Stimulated activated CD4-positive, alpha-beta T cell treated with anti-CD3 and anti-CD28 coated beads, TNF-alpha, amount 100 ng/mL, for 24 hours (primary cell): ENCODE measurements at regions not wholly inside any gene's neighbourhood (a gene's known extent, or its start where the extent isn't known, plus 50 kb on each side); places are given as distances from the start of the nearest gene placed in this dataset.
A peak's percentile ranks its signal among the peaks of the same experiment; 100 is the strongest.
"Not testable (repeated sequence)": the region's sequence is repeated elsewhere in the genome, so short reads cannot be mapped to it uniquely, and the experiment has no call there.

Experiments used
- DNase-seq, 3 experiments: peaks; one replicate each; pipeline ENCODE4 v3.0.0-alpha.2; 2020; ENCODE audit warnings: low read depth in 3 of 3

- no peak for DNase-seq
Measured at GRCh38 chr4:149870008-149870407, 54.4 kb upstream of the IQCM start.

DNA sequence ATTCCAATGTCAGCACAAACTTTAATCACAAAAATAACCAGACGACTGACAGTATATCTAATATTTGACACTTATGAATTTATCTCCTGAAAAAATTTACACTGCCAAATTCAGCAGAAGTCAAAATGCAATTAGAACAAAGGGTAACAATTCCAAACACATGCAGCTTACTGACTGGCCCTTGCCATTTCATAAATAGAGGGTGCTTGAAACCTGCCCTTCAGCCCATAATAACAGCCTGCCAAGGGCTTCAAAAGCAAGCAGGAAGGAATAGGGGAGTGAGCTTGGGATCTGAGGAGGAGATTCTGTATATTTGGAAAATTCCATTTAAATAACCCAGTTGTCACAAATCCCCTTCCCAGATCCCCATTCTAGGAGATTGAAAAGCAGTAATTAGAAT is 66.1 kb upstream of the IQCM start:
- no peak for DNase-seq

DNA sequence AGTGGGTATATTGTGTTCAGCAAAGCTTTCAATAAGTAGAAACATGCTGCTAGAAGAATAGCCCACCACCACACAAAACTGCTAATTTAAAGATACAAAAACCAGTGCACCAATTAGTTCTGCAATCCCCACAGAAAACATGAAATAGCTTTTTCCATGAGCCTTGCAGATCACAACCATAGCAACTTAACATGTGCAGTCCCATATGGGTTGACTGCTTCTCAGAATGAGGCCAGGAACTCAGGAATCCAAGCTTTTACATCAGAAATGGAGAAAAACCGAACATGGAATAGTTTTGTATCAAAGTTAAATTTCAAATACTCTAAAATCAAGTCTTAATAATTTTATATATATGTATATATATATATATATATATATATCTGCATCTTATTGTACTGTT is 66.6 kb upstream of the IQCM start:
- no peak for DNase-seq

GRCh38 chr4:149884046-149884445 is 68.4 kb upstream of the IQCM start:
- DNase-seq, result no peak

GRCh38 chr4:149884529-149885181 is 69.0 kb upstream of the IQCM start:
- DNase-seq, result no peak

DNA sequence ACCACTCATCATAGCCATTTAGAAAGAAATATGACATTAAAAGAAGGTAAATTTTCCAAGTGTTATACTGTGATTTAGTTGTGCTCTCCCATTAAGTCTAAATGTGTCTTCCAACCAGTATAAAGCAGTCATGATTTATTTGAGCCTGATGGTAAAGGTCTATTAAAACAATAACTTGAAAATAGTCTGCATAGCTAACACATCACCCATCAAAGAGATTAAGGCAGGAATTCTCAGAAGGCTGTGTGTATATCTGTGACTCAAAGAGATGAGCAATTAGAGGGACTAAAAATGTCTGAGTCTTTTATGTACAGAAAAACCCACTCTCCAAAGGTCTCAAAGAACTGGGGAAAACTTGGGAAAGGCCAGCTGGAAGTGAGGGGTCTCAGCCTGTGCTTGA is 70.3 kb upstream of the IQCM start:
- no peak for DNase-seq

GRCh38 chr4:149886786-149887490 is 71.3 kb upstream of the IQCM start:
- DNase-seq, result no peak

GRCh38 chr4:149889991-149890390 is 74.3 kb upstream of the IQCM start:
- no peak for DNase-seq

DNA sequence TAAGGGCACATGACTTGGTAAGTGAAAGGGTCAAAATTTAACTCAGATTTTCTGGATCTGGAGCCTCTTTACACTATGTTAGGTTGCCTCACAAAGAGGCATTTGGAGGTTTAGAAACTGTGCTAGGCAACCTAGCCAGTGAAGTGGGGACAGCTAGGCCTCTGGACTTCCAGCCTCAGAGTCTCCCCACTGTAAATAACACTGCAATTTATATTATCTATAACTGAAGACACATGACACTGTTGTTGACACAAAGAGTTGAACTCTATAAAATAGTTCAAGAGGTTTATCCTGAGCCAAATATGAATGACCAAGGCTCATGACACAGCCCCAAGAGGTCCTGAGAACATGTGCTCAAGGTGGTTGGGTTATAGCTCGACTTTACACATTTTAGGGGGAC is 74.9 kb upstream of the IQCM start:
- DNase-seq, result no peak

GRCh38 chr4:149891426-149891825 is 75.8 kb upstream of the IQCM start:
- no peak for DNase-seq

- DNase-seq, result no peak
Measured at GRCh38 chr4:149896432-149896831, 80.8 kb upstream of the IQCM start.

GRCh38 chr4:149897783-149898182 is 82.1 kb upstream of the IQCM start:
- no peak for DNase-seq

DNA sequence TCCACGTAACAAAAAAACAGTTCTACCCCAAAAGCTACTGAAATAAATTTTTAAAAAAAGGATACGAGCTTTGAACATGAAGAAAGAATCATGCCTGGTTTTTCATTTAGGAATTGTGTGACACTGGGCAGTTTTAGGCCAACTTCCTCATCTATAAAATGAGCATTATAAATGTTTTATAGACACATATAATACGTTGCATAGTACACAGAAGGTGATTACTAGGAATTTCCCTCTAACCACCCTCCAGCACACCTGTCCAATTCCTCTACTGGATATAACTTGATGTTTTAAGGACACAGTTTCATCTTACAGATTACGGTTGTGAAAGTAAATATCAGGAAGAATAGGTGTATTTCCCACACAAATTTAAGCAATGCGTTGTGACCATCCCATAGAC is 85.5 kb upstream of the IQCM start:
- DNase-seq, result no peak

GRCh38 chr4:149902242-149902641 is 86.6 kb upstream of the IQCM start:
- no peak for DNase-seq

- no peak for DNase-seq
Measured at GRCh38 chr4:149910177-149910576, 94.5 kb upstream of the IQCM start.

DNA sequence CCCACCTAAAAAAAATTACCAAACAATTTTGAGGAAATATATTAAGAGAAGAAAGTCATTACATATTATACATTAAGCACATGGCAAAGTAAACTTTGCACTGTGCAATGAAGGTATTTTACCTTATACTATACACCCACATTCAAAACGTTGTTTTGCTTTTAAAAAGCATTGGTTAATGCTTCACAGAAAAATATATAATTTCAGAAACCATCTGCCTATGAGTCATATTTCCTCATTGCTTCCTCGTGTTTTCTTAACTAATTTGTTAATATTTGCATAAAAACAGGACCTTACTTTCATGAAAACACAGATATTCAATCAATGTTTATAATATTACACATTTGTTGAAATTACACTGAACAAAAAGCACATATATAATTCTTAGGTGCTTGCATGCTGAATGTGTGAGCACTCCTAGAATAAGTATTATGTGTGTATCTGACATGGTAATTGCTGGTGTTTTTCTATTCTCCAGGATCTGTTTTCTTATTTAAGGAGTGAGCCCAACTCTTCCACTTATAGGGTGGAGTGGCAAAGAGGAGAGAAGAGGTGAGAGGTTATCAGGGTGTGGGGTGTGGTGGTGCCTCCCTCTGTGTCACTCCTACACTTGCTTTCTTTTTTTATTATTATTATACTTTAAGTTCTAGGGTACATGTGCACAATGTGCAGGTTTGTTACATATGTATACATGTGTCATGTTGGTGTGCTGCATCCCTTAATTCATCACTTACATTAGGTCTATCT is 95.1 kb upstream of the IQCM start:
- DNase-seq, result no peak

DNA sequence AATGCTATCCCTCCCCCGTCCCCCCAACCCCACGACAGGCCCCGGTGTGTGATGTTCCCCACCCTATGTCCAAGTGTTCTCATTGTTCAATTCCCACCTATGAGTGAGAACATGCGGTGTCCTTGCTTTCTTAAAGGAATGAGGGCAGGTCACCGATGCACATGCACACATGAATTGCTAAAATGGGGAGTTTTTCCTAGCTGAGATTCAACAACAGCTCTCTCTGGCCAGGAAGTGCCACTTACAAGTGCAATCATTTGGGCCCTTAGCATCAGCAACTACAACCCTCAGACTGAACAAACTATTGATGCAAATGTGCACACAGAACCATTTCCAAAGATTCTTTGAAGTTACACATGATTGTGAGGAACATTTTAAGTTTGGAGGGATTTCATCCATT is 95.7 kb upstream of the IQCM start:
- DNase-seq, result no peak

DNA sequence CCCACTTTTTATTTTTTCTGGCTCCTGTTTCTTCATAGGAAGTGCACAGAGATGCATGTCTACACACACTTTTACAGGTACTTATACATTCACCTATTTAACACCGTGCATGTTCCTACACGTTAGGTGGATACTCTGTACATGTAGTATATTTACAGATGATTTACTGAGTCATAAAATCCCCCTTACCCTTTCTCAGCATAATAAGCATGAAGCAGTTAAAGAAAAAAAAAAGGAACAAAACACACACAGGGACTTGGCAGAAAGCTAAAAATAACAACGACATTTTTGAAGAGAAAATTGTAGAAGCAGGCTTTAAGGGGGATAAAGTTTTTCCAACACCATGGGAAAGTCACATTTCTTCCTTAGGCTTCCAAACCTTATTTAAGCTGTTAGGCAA is 96.4 kb upstream of the IQCM start:
- DNase-seq, result no peak

DNA sequence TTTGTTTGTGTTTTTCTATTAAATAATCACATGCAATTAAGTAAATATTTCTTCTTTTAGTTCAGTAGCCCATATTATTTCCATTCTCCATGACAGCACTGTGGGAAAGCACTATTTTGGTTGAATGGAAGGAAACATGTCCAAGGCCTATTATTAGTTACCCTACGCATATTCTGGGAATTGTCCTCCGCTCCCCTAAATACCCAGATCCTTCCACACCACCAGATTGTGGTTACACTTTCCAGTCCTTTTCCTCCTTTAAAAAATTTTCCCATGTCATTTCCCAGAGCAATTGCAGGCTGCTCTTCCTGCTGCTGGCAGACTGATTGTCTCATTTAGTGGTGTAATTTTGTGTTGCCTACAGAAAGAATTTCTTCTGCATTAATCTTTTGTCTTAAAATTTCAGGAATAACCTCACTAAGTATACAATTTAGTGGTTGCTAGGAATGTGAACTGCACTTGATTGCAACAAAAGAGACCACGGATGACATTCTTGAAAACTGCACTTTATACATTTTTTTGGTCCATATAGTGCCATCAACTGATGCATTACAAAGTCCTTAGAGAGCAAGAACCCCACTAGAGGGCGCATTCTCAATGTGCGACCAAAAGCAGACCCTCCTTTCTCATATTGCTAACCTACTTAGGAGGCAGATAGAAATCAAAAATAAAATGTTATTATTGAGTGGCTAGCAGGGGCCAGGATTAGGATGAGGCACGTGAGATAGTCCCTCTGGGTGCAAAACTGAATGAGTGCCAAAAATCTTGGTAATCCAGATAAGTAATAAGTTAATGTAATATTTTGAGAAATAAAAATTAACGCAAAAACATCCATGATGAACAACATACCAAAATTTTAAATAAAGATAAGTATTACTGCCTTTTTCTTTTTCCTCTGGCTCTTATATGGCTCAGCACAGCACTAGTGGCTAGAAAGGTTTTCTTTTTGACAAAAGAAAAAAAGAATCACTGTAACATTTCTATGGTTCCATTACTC is 98.8 kb upstream of the IQCM start:
- peak in 1 of 3 experiments; percentile 7 for DNase-seq

DNA sequence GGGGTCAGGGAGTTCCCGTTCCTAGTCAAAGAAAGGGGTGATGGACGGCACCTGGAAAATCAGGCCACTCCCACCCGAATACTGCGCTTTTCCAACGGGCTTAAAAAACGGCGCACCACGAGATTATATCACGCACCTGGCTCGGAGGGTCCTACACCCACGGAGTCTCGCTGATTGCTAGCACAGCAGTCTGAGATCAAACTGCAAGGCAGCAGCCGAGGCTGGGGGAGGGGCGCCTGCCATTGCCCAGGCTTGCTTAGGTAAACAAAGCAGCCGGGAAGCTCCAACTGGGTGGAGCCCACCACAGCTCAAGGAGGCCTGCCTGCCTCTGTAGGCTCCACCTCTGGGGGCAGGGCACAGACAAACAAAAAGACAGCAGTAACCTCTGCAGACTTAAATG is 100.1 kb upstream of the IQCM start:
- DNase-seq, result not testable (repeated sequence)

- DNase-seq, result no peak
Measured at GRCh38 chr4:149923736-149924135, 108.1 kb upstream of the IQCM start.

GRCh38 chr4:149927514-149927913 is 111.9 kb upstream of the IQCM start:
- no peak for DNase-seq
